D721Med (cell line): ENCODE measurements at regions not wholly inside any gene's neighbourhood (a gene's known extent, or its start where the extent isn't known, plus 50 kb on each side); places are given as distances from the start of the nearest gene placed in this dataset.
A peak's percentile ranks its signal among the peaks of the same experiment; 100 is the strongest.

Source experiments
- DNase-seq: peaks from one replicate; pipeline ENCODE4 v3.0.0; 2011; ENCODE audit warnings: low spot score; ENCODE audit not compliant: insufficient read length
- FAIRE-seq: peaks from 2 replicates; lab custom pipeline; 2011; peaks lifted over from hg19 to GRCh38; lab: Jason Lieb, UNC
- TF ChIP-seq, protein P1 (sequence below): IDR thresholded peaks from 2 replicates; pipeline ENCODE4 v1.5.1; 2012; ENCODE audit warnings: mild to moderate bottlenecking, control low read depth; ENCODE audit not compliant: insufficient read depth; ENCODE audit errors: missing control alignments

GRCh38 chr10:50968386-50969091 lies 83.1 kb upstream of the A1CF start:
- FAIRE-seq (no peak), DNase-seq (no peak)
- TF ChIP-seq, protein P1, sequence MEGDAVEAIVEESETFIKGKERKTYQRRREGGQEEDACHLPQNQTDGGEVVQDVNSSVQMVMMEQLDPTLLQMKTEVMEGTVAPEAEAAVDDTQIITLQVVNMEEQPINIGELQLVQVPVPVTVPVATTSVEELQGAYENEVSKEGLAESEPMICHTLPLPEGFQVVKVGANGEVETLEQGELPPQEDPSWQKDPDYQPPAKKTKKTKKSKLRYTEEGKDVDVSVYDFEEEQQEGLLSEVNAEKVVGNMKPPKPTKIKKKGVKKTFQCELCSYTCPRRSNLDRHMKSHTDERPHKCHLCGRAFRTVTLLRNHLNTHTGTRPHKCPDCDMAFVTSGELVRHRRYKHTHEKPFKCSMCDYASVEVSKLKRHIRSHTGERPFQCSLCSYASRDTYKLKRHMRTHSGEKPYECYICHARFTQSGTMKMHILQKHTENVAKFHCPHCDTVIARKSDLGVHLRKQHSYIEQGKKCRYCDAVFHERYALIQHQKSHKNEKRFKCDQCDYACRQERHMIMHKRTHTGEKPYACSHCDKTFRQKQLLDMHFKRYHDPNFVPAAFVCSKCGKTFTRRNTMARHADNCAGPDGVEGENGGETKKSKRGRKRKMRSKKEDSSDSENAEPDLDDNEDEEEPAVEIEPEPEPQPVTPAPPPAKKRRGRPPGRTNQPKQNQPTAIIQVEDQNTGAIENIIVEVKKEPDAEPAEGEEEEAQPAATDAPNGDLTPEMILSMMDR = no peak

DNA sequence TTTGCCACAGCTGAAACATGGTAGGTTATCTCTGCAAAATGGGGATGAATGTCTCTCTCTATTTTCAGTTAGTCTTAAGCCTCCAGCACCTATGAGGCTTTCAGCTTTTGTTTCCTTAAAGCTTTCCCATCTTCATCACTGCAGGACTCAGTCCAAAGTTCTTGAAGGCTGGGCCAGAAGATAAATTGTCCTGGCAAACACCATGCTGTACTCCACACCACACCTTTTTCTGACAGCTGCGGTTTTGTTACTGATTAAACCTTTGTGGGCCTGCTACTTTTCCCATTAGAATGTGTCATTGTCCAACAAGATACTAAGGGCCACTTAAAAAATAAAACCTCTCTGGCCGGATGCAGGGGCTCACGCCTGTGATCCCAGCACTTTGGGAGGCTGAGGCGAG lies 87.2 kb upstream of the A1CF start:
- no peak for FAIRE-seq
- DNase-seq = no peak
- TF ChIP-seq, protein P1 = no peak

GRCh38 chr10:50981385-50981784 lies 92.9 kb upstream of the PRKG1 start:
- TF ChIP-seq, protein P1 = no peak
- FAIRE-seq (no peak), DNase-seq (no peak)

GRCh38 chr10:50981904-50982303 lies 92.4 kb upstream of the PRKG1 start:
- FAIRE-seq (no peak), DNase-seq (no peak)
- TF ChIP-seq, protein P1 = no peak

GRCh38 chr10:50982989-50983388 lies 91.3 kb upstream of the PRKG1 start:
- FAIRE-seq = no peak
- TF ChIP-seq, protein P1 = no peak
- no peak for DNase-seq

DNA sequence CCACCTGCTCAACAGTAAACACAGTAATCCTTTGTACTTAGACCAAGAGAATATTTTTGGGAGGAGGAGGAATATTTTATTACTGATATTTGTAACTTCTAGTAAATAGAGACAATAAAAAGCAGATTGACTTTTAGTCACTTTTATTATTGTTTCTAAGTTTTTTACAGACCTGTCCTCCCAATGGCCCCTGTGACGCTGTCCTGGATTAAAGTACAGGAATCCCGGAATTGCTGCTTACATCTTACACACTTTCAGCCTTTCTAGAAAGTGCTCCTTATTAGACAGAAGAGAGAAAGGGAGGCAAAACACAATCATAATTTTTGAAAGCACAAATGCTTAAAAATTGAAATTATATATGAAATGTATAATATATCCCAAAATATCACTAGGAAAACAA lies 86.4 kb upstream of the PRKG1 start:
- TF ChIP-seq, protein P1 = no peak
- FAIRE-seq (no peak), DNase-seq (no peak)

GRCh38 chr10:50988792-50989191 lies 85.5 kb upstream of the PRKG1 start:
- DNase-seq = no peak
- no peak for FAIRE-seq
- TF ChIP-seq, protein P1 = peak; percentile 43
